Testis (tissue), 2 donors: ENCODE measurements at regions not wholly inside any gene's neighbourhood (a gene's known extent, or its start where the extent isn't known, plus 50 kb on each side); places are given as distances from the start of the nearest gene placed in this dataset.

Experiments used
- CTCF ChIP-seq, 3 experiments: fragments of 450-650 bp in 2 of 3; fragments of 200-600 bp in 1 of 3; sonication (generic) in 1 of 3; IDR thresholded peaks; one replicate each; pipeline ENCODE4 v1.5.1; 2016 to 2019; ENCODE audit warnings: antibody characterized with exemption in 3 of 3, mild to moderate bottlenecking in 2 of 3, moderate library complexity in 1 of 3
- POLR2A ChIP-seq: fragments of 450-650 bp; IDR thresholded peaks from one replicate; pipeline ENCODE4 v1.6.1; 2017; ENCODE audit warnings: antibody characterized with exemption, mild to moderate bottlenecking, moderate library complexity

- TF ChIP-seq CTCF (IDR thresholded peaks at IDR 0.05) (no peak), POLR2A (no peak)
These were observed 250.1 kb downstream of the MAT2B start for GRCh38 chr5:163755505-163755904.
